ENCODE measurements at regions not wholly inside any gene's neighbourhood (a gene's known extent, or its start where the extent isn't known, plus 50 kb on each side); places are given as distances from the start of the nearest gene placed in this dataset.

- Mint-ChIP-seq H3K9me3 (peaks cover 16% of the 10 kb centered on the region), H3K27me3 (ENCODE audit: low read depth) (no peaks in the 10 kb centered on the region), H3K4me1 (0 out of 2 replicates have a peak, but pooled peaks cover 3% of the 10 kb centered on the region), H3K4me3 (no peak overlapping the region), H3K36me3 (peaks cover 10% of the 10 kb centered on the region; the same call in 1 of the 2 replicates), H3K27ac (no peak overlapping the region)
- DNase-seq (ENCODE audit: low spot score) (no peak), ATAC-seq (no peak)
- ChIA-PET CTCF (interaction anchor here (0.6 to 1.2 kb wide), 2 partner anchors 54 to 694 kb away, joined by 3 read pairs; no protein-coding TSS in a partner anchor), POLR2A (no interaction called here)
- TF ChIP-seq CTCF (IDR thresholded peaks at IDR 0.05) (no peak), MXD4 (CRISPR knock-in tag; IDR thresholded peaks at IDR 0.05; ENCODE audit: borderline replicate concordance) (no peak), IRF2 (CRISPR knock-in tag; IDR thresholded peaks at IDR 0.05; ENCODE audit: borderline replicate concordance, low read depth) (no peak), CREB1 (CRISPR knock-in tag; IDR thresholded peaks at IDR 0.05) (no peak), ZBTB43 (CRISPR knock-in tag; IDR thresholded peaks at IDR 0.05) (no peak), PREB (CRISPR knock-in tag; IDR thresholded peaks at IDR 0.05; ENCODE audit: borderline replicate concordance) (no peak), JAZF1 (CRISPR knock-in tag; IDR thresholded peaks at IDR 0.05) (no peak), NFYB (CRISPR knock-in tag; conservative IDR thresholded peaks at IDR 0.05; ENCODE audit: low read depth) (no peak), SP1 (CRISPR knock-in tag; conservative IDR thresholded peaks at IDR 0.05) (no peak), ZNF396 (CRISPR knock-in tag; IDR thresholded peaks at IDR 0.05; ENCODE audit: borderline replicate concordance) (no peak), ETV6 (CRISPR knock-in tag; IDR thresholded peaks at IDR 0.05) (no peak), ERG (CRISPR knock-in tag; IDR thresholded peaks at IDR 0.05) (no peak), HMGA2 (CRISPR knock-in tag; IDR thresholded peaks at IDR 0.05) (no peak), FOXK1 (CRISPR knock-in tag; IDR thresholded peaks at IDR 0.05) (no peak), ZNF425 (CRISPR knock-in tag; conservative IDR thresholded peaks at IDR 0.05) (no peak), USF1 (CRISPR knock-in tag; IDR thresholded peaks at IDR 0.05) (no peak), GRHL2 (CRISPR knock-in tag; IDR thresholded peaks at IDR 0.05; ENCODE audit: insufficient replicate concordance, severe bottlenecking) (no peak)
Measured at GRCh38 chr2:106941372-106941993, 55.5 kb upstream of the ST6GAL2 start.
